Glomerular endothelial cell (primary cell): ENCODE measurements at regions not wholly inside any gene's neighbourhood (a gene's known extent, or its start where the extent isn't known, plus 50 kb on each side); places are given as distances from the start of the nearest gene placed in this dataset.
"Not testable (repeated sequence)": the region's sequence is repeated elsewhere in the genome, so short reads cannot be mapped to it uniquely, and the experiment has no call there.

Experiments used
- DNase-seq: peaks from one replicate; pipeline ENCODE4 v3.0.0-alpha.2; 2011; ENCODE audit warnings: low read depth, low spot score; ENCODE audit errors: extremely low read depth

DNA sequence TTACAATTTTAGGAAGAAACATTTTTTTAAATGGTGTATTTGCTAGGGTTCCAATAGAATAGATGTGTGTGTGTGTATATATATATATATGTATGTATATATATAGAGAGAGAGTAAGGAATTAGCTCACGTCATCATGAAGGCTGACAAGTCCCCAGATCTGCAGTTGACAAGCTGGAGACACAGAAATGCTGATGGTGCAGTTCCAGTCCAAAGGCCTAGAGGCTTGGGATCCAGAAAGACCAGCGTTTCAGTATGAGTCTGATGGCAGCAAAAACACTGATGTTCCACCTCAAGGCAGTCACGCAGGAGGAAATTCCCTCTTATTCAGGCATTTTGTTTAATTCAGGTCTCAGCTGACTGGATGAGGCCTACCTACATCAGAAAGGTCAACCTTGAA lies 386.8 kb downstream of the PTH2R start:
- no peak for DNase-seq

DNA sequence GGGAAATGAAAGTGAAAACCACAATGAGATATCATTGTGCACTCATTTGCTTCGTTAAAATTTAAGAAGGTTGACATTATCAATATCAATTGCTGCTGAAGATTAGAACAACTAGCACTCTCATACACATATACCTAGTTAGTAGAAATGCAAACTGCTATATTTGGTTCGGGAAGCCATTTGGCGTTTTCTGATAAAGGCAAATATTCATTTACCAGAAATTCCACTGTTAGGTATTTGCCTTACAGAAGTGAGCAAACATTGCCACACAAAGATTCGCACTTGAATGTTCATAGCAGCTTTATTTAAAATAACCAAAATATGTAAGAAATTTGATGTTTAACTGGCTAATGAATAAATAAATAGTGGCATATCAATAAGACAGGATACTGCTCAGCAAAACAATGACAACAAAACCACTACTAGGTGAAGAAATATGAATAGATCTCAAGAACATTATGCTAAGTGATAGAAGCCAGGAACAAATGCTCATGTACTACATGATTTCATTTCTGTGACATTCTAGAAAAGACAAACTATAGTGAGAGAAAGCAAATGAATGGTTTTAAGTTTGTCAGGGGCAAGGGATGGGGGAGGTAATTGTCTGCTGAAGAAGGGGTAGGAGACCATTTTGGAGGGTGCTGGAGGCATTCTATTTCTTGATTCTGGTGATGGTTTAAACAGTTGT lies 387.8 kb downstream of the PTH2R start:
- DNase-seq: no peak

DNA sequence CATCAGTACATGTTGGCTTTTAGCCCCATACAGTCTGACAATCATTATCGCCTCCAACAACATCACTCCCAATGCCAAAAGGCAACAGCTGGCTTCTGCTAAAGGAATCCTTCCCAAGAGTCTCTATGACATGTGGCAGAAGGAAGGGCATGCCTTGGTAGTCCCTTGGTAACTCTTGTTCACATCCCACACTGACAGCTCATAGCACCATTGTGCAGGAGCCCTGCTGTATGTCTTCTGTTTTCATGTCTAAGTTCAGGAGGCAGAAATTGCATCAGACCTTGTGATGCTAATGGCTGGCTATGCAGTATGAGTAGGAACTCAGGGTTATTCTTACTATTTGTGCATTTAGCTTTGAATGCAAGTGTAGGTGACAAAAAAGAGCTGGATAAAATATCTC lies 392.1 kb downstream of the PTH2R start:
- DNase-seq: no peak

DNA sequence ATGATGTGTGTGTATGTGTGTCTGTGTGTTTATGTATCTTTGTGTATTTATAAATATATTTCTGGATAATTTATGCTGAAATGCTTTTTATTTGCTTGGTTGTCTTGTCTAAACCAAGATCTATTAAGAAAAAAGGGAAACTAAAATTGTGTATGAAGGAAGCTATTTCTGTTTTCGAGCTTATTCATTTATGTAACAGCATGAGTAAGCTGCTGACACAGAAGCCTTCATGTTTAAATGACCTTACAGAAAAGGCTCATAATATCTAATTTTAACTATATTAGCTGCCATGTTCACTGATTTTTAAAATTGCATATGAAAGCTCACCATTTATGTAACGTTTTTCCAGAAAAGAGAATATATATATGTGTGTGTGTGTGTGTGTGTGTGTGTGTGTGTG lies 392.8 kb downstream of the PTH2R start:
- DNase-seq: no peak

DNA sequence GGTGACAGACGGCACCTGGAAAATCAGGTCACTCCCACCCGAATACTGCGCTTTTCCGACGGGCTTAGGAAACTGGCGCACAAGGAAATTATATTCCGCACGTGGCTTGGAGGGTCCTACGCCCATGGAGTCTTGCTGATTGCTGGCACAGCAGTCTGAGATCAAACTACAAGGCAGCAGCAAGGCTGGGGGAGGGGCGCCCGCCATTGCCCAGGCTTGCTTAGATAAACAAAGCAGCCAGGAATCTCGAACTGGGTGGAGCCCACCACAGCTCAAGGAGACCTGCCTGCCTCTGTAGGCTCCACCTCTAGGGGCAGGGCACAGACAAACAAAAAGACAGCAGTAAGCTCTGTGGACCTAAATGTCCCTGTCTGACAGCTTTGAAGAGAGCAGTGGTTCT lies 394.3 kb downstream of the PTH2R start:
- not testable (repeated sequence) for DNase-seq

DNA sequence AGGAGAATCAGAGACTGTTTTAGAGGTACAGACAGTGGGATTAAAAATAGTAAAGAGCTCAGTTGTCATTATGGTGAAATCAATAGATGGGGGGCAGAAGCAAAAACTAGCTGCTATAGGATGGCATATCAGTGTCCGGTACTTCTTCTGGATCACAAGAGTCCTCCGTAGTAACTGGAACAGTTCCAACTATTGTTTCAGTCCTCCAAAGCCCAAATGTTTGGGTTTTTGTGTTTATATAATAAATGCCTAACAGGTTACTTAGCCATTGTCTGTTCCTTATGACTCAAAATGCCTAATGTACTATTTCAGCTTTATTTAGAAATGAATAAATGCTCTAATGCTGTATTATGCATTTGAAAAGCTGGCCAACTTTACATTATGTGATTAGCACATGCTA lies 401.2 kb downstream of the PTH2R start:
- DNase-seq: no peak

DNA sequence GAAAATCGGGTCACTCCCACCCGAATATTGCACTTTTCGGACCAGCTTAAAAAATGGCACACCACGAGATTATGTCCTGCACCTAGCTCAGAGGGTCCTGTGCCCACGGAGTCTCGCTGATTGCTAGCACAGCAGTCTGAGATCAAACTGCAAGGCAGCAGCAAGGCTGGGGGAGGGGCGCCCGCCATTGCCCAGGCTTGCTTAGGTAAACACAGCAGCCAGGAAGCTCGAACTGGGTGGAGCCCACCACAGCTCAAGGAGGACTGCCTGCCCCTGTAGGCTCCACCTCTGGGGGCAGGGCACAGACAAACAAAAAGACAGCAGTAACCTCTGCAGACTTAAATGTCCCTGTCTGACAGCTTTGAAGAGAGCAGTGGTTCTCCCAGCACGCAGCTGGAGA lies 405.3 kb downstream of the PTH2R start:
- not testable (repeated sequence) for DNase-seq

DNA sequence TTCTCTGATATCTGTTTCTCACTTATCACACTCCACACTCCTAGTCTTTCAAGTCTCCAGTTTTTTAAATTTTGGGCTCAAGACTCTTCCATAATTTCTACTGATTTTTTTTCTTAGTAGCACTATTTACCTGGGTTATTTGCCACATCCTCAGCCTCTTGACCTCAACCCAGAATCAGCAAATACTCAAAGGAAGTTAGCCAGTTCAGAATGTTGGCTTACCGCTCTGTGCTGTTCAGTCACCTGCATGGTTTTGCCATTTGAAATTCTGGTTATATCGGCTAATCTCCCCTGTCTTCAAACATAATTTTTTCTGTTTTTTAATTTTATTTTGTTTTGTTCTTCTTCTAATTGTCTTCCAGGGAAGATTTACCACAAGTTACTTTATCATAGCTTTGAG lies 412.6 kb downstream of the PTH2R start:
- no peak for DNase-seq

DNA sequence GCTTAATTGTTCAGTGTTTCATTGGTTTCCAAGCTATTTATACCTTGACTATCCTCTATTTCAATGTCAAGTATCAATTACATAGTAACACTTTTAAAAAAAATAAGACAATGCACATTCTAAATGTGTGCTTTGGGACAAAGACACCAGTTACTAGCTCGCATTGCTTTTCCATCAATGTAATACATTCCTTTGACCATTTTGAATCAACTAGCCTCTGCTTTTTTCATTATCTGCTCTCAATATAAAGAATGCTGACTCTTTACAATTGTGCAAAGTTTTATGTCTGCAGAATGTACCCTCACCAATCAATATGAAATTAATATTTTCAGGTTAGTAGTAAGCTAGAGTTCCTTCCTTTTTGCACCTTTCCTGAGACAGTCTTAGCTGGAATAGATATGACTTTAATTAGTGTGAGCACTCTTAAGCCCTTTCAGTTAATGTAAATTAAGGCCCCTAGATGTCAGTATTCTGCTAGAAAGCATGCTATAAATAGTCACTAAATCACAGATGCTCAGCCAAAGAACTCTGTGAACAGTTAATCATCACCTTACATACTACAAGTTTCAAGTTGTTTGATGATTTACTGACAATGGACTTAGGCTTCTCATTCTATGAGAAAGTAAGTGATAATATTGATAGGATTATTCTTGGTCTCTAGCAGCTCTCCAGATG lies 413.6 kb downstream of the PTH2R start:
- DNase-seq: no peak

DNA sequence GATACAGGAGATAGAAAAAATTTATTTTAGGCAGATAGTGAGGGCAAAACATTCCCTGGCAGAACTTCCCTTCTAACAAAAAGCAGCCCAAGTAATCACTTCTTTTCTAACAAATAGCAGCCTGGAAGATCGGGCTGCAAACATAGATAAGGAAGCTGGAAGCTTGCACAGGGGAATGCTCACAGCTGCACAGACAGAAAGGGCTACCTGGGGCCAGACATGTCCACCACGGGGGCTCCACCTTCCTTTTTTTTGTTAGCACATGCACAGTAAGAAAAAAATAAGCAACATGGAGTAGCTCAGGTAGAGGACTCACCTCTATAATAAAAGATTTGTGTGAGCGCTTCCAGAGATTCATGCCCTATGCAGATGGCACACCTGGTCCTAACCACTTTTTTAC lies 420.5 kb downstream of the PTH2R start:
- DNase-seq: no peak

DNA sequence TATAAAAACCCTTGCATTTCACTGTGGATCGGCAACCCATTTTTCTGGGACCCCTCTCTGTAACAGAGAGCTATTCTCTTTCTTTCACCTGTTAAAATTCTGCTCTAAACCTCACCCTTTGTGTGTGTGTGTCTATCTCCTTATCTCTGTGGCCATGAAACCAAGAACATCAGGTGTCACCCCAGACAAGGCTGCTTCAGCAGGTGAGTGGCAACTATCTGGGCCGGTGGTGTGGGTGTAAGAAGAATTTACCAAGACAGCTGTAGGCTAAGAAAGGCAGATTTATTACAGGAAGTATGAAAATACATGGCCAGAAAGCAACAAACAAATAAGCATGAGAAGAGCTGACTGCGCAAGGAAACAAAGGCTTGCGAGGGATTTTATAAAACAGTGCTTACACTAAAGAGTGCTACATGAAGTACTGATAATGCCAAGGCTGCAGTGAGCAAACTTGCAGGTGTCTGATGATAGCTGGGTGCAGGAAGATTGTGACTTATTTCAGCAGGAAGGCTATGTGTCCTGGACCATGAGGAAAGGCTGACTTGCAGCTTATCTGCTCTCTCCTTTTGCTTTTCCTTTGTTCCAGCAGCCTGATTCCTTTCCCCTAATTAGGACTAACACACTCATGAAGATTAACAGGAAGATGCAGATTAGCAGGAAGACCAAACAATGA lies 421.1 kb downstream of the PTH2R start:
- DNase-seq: no peak

DNA sequence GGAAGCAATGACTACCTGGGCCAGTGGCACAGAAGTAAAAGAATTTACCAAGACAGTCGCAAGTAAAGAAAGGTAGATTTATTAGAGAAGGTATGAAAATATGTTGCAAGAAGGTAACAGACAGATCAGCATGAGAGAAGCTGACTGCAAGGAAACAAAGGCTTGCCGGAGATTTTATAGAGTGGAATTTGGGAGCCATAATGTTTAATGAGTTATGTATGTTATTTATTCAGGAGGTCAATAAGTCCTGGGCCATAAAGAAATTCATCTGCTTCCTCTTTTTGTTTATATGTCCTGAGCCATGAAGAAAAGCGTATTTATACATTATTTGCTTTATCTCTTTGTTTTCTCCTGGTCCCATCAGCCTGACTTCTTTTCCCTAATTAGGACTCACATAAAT lies 423.6 kb downstream of the PTH2R start:
- DNase-seq: no peak

DNA sequence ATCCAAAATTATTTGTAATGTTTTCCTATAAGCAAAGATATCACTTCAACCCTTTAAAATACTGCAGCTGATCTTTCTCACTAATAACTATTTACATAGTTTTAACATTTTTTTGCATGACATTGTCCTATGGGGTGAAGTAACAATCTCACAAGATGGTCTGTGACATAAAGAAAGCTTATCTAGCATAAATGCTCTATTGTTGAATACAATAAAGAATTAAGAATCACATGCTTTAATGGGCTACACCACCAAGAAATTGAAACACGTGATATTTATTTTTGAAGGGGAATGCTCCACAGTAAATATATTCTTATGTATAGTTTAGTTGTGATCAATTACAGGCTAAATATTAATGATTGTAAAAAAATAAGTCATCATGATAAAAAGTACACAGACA lies 441.1 kb downstream of the PTH2R start:
- DNase-seq: no peak

DNA sequence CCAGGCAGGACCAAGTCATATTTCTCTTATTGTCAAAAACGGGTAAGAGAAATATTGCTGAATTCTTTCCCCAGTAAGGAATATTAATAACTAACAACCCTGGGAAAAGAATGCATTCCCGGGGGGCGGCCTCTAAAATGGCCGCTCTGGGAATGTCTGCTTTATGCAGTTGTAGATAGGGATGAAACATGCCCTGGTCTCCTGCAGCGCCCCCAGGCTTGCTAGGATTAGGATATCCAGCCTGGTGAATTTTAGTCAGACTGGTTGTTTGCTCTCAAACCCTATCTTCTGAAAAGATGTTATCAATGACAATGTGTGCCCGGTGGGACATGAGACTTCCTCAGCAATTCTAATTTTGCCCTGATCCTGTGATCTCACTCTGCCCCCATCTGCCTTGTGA lies 448.1 kb downstream of the PTH2R start:
- DNase-seq: no peak

DNA sequence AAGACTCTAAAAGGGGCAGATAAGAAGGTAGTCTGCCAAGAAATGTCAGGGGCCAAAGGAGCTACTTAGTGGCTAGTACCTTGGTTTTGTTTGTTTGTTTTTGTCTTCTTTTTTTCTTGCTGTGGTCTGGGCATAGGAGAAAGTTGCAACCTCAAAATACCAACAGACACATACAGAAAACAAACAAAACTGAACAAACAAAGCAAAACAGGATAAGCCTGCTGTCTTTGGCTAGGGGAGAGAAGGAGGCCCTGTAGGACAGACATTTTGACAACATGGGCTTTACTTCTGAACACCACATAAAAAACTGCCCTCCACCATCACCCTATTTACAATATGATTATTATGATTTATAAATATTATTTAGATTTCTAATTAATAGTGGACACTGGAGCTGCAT lies 460.8 kb downstream of the PTH2R start:
- no peak for DNase-seq

DNA sequence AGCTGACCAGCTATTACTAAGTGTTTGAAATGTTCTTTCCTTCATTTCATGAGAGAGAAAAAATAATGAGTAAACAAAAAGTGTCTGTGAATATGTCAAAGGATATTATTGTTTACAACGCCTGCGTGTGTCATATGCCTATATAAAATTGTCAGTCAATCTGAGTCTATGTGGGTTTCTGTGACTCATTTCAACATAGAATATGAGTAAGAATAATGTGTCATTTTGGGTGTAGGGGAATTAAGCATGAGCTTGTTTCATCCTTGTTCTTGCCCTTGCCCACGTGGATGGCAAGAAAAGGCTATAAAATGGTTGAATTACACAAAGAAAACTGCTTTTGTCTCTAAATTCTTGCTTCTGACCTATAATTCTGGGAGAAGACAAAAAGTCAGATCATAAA lies 466.0 kb downstream of the PTH2R start:
- DNase-seq: no peak

DNA sequence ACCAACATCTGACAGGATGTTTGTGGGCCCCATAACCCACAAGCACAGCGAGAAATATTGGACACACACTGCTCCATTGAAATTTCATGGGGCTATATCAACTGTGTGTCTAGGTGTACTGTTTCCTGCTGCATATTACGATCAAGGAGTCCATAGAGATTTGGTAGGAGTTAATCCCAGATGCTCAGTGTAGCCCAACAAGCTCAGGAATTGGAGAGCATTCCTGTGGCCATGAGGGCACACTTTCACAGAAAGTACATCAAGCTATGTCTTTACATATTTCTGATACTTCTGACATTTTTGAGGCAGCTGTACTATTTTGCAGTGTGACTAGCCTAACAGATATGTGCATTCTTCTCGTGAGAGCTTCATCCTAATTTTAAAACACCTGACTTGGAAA lies 473.1 kb downstream of the PTH2R start:
- no peak for DNase-seq

DNA sequence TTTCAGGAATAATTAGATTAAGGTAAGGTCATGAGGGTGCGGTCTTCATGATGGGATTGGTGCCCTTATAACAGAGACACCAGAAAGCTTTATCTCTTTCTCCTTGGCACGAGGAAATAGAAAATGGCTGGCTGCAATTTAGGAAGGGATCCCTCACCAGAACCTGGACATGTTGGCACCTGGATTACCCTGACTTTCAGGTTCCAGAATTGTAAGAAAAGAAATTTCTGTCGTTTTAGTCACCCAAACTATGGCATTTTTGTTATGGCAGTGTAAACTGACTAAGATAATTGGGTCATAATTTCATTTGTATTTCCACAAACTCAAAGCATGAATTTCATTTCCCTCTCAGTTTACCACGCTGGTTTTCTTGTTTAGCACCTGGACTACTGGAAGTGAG lies 473.6 kb downstream of the PTH2R start:
- no peak for DNase-seq

DNA sequence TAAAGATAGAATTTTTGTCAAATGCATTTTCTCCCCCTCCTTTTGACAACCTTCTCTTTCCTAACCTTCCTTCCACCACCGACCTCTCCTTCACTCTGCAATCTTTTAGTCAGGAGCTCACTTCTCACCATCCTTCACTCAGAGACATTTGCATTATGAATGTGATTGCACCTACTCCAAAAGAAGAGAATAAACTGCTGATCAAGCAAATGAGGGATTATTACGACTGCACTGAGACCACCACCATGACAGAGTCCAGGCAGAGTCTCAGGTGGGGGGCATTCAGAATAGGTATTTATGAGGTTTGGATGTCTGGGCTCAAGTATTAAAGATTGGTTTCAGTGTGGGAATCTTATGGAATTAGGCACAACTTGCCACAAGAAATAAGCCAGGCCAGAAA lies 483.9 kb downstream of the PTH2R start:
- no peak for DNase-seq

DNA sequence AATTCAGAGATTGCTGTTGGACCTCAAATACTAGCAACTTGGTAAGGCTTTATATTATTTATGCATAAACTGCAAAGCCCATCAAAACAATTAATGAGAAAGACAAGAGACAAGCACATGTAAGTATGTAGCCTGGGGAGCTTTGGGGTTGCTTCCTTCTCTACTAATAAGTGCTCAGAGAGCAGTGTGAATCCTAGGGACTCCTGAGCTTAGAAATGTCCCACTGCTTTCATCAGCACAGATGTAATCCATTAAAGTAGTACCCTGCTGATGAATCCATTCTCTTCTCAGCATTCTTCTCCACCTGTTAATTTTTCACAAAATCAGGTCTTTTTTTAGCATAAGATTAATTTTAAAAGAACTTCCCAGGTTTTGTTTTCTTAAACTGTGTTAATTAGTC lies 485.6 kb downstream of the PTH2R start:
- no peak for DNase-seq

DNA sequence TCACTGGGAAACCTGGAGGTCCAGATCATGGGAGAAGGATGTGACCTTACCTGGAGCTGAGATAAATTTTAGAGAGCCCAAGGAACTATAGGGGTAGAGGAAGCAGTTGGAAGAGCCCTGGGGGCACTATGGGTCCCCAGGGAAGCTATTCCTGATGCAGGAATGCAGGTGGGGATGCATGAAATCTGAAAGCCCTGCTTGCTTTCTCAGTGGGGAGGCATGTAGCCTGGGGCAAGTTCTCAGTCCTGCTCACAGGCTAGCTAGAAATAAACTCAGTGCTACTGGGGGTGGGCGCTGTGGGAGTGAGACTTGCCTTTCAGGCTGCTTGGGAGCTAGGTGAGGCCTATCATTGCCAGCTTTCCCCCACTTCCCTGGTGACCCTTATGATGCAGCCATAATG lies 499.7 kb downstream of the PTH2R start:
- DNase-seq: no peak

DNA sequence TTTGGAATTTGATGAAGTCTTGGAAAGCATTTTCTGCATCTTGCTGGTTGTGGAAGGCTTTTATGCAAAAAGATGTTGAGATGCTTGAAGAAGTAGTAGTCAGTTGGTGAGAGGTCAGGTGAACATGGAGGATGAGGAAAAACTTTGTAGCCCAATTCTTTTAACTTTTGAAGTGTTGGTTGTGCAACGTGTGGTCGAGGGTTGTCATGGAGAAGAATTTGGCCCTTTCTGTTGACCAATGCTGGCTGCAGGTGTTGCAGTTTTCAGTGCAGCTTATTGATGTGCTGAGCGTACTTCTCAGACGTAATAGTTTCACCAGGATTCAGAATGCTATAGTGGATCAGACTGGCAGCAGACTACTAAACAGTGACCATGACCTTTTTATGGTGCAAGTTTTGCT lies 508.4 kb upstream of the MAP2 start:
- DNase-seq: no peak
